Skeletal muscle cell (primary cell): ENCODE measurements at regions not wholly inside any gene's neighbourhood (a gene's known extent, or its start where the extent isn't known, plus 50 kb on each side); places are given as distances from the start of the nearest gene placed in this dataset.

Source experiments
- DNase-seq: peaks from one replicate; pipeline ENCODE4 v3.0.0-alpha.2; 2010; ENCODE audit warnings: low read depth
- H3K4me3 ChIP-seq: 2 replicates; pipeline ENCODE4 v1.5.1; 2011; ENCODE audit warnings: low read depth, mild to moderate bottlenecking, control low read depth, low read length, moderate library complexity

DNA sequence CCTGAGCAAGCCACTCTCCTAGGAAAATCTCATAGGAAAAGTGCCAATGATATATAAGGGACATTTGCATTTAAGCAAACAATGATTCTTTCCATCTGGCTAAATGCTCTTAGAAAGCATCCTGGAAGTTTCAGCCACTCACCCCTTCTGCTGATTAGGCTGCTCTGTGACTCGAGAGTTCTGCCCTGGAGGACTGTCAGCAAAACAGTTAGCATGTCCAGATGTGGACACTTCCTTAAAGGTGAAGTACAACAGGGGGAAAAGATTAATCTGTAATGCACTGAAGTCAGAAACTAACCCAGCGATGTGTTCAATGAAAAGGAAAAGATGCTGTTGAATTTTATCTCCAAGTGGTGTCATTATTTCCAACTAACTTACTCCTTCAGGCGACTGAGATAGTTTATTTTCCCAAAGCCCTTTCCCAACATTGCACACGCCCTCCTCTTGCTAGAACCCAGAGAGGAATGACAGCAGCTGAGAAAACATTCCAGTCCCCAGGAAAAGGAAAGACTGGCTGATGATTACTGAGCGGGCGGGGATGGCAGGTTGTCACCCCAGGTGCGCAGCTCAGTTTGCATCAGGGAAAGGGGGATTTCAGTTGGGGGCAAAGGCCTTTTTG lies 214.0 kb downstream of the SS18 start:
- no peak for DNase-seq
- no peak overlapping the region for H3K4me3 ChIP-seq

DNA sequence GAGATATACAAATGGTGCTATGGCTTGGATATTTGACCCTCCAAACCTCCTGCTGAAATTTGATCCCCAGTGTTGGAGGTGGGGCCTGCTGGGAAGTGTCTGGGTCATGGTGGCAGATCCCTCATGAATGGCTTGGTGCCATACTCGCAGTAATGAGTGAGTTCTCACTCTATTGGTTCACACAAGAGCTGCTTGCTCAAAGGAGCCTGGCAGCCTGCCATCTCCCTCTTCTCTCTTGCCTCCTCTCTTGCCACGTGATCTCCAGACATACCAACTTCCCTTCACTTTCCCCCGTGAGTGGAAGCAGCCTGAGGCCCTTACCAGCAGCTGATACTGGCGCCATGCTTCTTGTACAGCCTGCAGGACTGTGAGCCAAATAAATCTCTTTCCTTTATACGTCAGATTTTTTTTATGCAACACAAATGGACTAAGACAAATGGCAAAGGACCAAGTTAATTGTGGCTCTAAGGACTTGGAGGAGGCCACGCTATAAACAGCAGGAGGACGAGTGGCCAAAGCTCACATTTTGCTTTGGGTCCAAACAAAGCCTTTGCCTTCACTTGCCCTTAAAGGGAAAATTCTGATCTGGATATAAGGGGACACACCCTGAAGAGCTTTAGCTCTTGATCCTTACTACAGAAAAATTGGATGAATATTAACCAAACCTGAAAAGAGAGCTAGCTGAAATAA lies 214.7 kb downstream of the SS18 start:
- no peak for DNase-seq

DNA sequence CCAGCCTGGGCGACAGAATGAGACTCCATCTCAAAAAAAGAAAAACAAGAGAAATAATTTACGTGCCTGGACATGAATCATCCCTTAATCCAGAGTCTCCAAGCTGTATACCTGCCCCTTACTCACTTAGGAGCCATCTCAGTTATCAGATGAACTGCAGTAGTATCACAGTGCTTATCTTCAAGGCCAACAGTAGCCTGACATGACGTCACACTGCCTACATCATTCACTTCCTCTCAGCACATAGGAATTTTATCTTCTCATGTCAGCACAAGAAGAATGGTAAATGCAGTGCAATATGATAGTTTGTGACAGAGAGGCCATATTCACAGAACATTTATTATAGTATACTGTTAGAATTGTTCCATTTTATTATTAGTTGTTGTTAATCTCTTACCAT lies 216.6 kb downstream of the SS18 start:
- H3K4me3 ChIP-seq: no peak overlapping the region
- no peak for DNase-seq

More for the DNA sequence above, 214.7 kb downstream of the SS18 start:
- no peak overlapping the region for H3K4me3 ChIP-seq

DNA sequence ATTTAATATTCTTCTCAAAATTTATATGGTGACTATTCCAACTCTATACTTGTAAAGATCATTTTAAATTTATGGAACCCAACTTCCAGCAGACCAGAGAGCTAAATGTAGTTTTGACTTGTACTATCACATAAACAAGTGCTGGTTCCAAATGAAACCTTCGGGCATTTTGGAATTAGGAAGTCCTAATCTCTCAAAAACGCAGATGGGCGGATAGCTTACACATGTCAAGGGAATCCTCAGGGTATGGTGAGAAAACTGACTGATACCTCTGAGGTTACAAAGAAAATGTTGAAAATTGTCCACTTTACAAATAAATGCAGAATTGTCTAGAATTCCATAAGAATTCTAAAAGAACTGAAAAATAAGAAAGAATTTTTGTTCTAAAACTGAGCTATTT lies 224.1 kb downstream of the SS18 start:
- no peak for DNase-seq
- H3K4me3 ChIP-seq: no peak overlapping the region

DNA sequence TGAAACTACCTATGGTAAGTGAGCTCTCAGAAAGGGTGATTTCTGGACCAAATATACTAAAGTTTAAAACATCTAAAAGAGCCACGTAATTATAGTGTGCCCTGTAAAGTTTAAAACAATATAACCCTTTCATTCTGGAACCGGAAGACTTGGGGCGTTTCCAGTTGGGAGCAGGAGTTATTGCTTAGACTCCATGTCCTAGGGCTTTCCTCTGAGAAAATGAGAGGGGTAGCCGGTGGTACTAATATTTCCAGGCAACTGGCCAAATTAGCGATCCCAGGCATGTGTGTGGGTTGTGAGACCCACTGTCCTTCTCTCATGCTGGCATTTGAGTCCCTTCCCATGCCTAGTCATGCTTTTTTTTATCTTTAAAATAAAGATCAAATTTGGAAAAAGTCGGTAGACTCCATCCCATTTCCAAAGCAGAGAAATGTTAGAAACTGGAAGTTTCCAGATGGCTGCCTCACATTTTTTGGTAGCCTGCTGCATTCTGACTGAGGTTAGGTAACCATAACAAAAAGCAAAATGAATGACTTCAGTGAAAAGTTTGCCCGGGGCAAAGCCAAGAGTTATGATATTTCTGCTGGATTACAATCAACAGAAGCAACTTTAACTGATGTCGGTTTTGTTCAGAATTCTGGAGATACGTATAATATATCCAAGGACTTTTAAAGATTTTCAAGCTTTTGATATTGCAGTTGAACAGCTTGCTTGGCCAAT lies 227.4 kb downstream of the SS18 start:
- no peak for DNase-seq
- H3K4me3 ChIP-seq: no peak overlapping the region

DNA sequence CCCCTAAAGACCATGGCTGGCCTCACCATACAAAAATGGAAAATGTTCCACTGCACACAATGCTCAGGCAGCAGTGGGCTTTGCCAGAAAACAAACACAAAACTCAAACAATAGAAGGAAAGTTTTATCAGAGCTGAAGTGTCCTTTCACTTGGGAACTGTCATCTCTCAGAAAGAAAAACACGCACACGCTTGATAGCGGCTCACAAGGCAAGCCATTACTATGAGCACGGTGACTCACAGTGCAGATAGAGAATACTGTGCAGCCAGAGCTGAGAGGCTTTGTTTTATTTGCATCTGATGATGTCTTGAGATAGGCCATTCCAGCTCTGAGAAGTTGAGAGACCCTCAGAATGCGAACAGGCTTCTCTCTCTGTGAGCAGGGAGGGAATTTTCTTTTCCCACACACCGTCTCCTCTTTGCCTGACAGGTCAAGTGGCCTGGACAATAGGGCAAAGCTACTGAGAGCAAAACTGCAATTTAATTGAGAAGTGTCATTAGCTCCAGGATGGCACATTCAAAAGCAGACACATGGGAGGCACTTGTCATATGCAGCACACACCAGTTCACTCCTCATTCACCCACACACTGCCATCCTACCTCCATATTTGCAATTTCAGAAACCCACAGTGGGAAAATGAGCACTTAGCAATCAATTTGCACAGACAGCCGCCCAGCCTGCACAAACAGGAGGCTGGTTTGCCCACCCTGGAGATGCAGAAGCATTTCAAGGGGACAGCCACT lies 236.6 kb downstream of the SS18 start:
- no peak for DNase-seq

DNA sequence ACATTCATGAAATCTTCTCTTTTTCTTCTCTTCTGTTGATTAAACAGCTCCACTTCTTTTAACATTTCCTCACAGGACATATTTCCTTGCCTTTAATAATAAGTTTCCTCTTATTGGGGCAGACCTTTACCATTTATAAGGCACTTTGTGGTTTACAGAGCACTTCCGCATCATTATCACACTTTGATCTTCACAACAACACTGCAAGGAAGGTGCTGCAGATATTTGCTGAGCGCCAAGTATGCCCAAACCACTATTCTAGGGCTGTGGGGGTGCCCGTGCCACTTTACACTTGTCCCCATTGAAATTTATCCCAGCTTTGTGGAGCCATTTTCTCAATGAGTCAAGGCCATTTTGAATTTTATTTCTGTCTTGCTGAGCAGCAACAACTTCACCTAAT lies 246.6 kb downstream of the SS18 start:
- no peak overlapping the region for H3K4me3 ChIP-seq
- no peak for DNase-seq

More for the DNA sequence above, 236.6 kb downstream of the SS18 start:
- H3K4me3 ChIP-seq: no peak overlapping the region

DNA sequence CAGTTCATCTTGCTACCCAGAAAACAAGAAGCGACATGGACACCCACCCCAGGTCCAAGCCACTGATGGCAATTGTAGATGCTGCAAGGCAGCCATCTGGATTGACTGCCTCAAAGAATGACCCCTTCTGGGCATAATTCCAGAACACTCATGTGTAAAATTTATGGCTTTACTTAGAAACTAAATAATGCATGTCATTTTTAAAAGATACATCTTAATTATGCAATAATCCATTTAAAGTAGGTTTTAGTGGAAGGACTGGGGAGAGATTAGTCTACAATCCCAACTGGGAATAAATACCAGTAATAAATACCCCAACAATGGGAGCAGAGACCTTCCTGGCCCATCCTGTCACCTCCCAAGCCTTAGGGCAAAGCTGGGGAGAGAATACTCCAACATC lies 247.7 kb downstream of the SS18 start:
- no peak overlapping the region for H3K4me3 ChIP-seq
- no peak for DNase-seq

DNA sequence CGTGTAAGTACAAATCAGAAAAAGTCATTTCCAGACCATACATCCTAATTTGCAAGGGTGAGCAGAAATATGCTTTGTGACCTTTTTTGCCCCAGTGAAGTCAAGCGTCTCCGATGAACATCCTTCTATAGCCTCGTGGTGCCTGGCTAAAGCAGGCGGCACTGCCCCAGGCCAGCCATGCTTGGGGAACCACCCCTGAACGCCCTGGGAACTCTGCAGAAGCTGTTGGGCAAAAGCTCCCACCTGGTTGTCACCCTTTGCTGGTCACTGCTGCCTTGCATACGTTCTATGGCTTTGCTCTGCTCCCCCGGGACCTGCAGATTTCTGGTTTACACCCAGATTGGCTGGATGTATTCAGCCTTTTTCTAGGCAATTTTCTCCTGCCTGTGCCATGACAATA lies 256.4 kb downstream of the SS18 start:
- no peak for DNase-seq

DNA sequence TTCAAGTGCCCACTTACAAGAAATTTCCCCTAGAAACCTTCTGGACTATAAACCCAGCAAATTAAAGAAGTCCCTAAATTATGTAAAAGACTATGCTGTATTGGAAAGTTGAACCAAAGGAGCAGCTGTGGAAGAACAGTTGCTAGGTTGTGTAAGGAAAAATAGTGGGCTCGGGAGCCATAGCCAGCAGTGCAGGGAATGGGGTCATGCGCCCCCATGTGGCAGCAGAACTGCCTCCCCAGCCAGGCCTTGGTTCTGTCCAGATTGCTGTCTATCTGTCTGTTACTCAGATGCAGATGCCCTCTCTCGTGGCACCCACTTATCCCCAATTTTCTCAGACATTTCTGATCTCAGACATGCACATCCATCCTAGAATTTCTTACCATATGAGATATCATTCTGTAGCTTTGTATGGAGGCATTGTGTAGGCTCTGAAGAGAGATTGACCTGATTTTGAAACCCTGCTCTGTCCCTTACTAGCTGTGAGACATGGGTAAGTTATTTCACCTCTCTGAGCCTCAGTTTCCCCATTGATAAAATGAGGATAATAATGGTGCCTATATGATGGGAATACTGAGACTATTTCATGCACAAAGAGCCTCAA lies 258.3 kb downstream of the SS18 start:
- peak; percentile 36 for DNase-seq
- H3K4me3 ChIP-seq: no peak overlapping the region

More for the DNA sequence above, 256.4 kb downstream of the SS18 start:
- no peak overlapping the region for H3K4me3 ChIP-seq

DNA sequence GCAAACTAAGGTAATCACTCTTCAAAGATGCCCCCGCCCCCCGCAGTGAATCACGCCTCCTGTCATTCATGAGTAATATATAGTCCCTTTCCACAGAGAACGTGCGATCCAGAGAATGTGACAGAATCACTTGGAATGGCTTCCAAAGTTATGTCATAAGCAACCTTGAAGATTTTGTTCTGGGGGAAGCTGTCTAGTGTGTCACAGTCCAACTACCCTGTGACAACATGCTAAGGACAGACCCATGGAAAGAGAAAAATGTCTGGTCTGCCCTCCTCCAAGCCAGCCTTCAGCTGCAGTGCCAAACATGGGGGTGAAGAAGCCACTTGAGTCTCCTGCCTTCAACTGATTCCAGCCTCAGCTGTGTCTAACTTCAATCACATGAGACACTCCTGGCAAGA lies 259.1 kb downstream of the SS18 start:
- H3K4me3 ChIP-seq: no peak overlapping the region
- DNase-seq: no peak

DNA sequence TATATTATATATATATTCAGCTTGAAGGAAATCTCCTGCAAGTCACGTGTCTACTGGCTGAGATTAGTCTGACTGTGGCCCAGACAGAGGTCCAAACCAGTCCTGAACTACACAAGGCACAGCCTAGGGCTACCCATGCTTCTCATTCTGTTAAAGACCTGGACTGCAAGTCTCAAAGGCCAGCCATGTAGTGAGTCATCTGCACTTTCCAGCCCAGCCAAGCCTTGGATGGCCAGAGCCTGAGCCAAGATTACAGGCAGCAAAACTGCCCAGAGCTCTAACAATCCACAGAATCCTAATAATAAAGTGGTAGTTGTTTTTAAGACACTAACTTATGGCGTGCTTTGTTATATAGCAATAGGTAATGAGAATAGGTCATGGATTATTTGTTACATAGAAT lies 259.6 kb downstream of the SS18 start:
- no peak overlapping the region for H3K4me3 ChIP-seq
- DNase-seq: peak; percentile 41

DNA sequence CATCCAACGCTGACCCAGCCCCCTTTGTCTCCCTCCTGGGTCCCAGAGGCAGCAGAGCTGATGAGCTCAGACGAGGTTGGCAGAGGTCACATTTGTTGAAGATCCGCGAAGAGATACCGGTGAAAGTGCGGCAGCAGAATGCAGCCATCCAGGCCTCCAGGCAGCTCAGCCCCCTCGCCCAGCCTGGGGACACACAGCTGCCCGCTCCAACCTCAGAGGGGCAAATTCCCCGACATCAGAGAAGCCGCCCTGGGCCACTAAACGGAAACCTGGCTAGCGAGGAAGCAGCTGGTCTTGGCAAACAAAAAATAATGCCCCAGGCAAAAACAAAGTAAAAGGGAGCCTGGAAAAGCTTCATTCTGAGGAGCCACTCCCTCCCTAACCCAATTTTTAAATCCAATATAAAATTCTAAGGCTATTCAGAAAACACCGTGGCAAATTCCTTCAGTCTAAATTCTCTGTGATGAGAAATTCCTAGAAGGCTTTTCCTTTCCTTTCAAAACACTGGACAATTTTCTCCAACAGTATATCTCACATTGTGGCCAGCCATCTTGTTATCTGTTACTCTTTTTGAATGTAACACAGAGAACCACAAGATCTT lies 262.4 kb downstream of the SS18 start:
- no peak overlapping the region for H3K4me3 ChIP-seq
- no peak for DNase-seq

DNA sequence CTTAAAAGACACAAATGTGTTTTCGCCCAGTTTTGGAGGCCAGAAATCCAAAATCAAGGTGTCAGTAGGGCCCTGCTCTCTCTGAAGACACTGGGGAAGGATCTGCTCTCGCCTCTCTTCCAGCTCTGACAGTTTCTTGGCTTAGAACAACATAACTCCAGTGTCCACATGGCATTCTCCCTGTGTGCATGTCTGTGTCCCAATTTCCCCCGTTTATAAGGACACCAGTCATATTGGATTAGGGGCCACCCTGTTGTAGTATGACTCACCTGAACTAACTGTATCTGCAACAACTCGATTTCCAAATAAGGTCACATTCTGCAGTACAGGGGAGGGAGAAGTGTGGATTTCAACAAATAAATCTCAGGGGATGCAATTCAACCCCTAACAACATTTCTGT lies 263.2 kb downstream of the SS18 start:
- no peak for DNase-seq
- no peak overlapping the region for H3K4me3 ChIP-seq

DNA sequence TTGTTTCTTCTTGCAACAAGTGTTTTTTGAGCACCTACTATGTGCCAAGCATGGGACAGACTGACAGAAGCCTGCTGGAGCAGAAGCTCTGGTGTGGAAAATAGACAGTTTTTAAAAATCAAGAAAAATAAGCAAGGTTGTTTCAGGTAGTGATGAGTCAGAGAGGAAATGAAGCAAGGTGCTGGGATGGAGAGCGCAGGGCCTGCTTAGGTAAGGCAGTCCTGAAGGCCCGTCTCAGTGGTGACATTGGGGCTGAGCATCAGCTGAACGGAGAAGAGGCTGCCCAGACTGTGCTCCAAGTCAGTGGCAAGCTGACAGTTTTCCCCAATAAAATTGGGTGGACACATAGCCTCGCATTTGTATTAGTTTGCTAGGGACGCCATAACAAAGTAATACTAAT lies 263.6 kb downstream of the SS18 start:
- H3K4me3 ChIP-seq: no peak overlapping the region
- no peak for DNase-seq

DNA sequence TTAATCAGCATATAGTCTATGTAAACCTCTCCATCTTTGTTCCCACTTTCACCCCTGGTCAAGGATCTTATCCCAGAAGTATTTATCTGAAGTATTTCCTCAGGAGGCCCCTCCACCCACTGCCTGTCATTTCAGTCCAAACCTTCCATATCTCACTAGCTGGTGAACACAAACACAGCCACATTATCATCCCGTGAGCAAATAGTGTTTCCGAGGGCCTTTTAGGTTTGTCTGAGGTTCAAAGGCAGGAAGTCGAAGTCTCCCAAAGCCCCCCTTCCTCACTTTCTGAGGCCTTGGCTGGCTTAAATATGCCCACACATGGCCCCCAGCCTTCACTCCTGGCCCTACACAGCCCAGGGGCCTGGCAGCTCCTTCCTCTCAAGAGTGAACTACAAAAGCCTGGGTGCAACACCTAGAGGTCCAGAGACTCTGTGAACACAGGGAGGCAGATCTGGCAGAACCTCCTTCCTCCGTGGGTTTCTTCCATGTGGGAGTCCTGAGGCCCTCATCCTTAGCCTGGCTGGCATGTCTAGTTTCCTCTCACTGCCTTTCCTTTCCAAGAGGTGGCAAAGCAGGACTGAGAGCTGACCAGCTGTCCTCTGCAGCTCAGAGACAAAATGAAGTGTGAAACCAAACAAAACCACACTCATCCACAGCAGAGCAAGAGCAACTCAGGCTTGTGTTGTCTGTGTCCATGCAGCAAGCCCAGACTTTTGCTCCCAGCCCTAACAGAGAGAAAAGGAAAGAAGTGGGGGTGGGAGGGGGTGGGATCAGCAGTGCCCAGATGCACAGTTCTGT lies 264.2 kb downstream of the SS18 start:
- no peak for DNase-seq
- H3K4me3 ChIP-seq: no peak overlapping the region

DNA sequence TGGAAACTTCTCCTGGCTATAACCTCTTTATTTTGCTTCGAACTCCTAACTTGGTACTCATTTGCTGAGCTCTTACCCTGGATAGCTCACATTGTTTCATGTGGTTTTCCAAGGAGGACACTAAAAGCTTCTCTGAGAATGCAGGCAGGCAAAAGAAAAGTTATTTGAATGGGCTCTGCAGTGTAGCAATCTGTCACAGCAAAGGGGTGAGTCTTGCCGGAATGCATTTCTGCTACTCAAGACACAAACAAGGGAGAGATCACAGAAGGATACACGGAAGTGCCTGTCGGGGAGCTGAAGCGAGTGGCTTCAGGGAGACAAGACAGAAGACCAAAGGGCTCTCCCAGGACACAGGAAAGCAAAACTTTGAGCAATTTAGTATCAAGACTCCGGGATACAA lies 265.4 kb downstream of the SS18 start:
- DNase-seq: no peak
- H3K4me3 ChIP-seq: no peak overlapping the region

DNA sequence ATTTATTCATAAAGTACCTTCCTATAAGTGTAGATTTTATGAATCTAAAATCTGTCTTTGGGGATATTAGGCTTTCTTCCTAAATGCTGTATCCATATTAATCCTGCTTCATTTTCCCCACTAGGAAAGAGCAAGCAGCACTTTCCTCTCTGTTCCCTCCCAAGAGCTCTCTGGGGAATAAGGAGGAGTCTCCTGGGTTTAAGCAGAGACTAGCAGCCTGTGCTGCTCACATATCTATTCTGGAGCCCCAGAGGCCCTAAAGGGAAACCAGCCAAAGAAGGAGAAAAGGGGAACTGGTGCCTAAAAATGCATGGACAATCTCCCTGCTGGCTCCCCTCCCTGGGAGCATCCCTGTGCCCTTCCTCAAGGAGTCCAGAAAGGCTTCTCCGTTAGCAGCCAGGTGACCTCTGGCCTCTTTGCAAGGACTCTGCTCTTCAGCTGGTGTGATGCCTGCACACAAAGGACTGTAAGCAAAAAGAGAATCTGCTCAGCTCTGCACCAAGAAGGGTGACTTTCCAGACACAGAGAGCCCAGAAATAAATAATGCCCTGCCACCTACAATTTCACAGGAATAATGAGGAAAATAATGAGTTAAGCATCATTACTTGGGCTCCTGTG lies 270.6 kb downstream of the SS18 start:
- no peak for DNase-seq

More for the DNA sequence above, 270.6 kb downstream of the SS18 start:
- no peak overlapping the region for H3K4me3 ChIP-seq
